SH-SY5Y (cell line): ENCODE measurements at regions not wholly inside any gene's neighbourhood (a gene's known extent, or its start where the extent isn't known, plus 50 kb on each side); places are given as distances from the start of the nearest gene placed in this dataset.

Experiments
- GATA2 ChIP-seq: IDR thresholded peaks from 2 replicates; pipeline ENCODE4 v1.6.1; 2011; ENCODE audit warnings: mild to moderate bottlenecking, low read depth, low read length
- GATA3 ChIP-seq: IDR thresholded peaks from 2 replicates; pipeline ENCODE4 v1.6.1; 2011; ENCODE audit warnings: low read depth, mild to moderate bottlenecking, low read length, moderate library complexity

- TF ChIP-seq GATA3, result no peak
- TF ChIP-seq GATA2, result no peak
These were observed 81.7 kb upstream of the STOX2 start for GRCh38 chr4:183823434-183823833.
